ENCODE measurements at regions not wholly inside any gene's neighbourhood (a gene's known extent, or its start where the extent isn't known, plus 50 kb on each side); places are given as distances from the start of the nearest gene placed in this dataset.

- no peak for TF ChIP-seq CTCF (IDR thresholded peaks at IDR 0.05; ENCODE audit: control extremely low read depth in 1 of 3, insufficient read depth in 1 of 3, low read depth in 1 of 3, low read length in 3 of 3)
- TF ChIP-seq POLR2AphosphoS5 (IDR thresholded peaks at IDR 0.05; ENCODE audit: low read depth, low read length) = no peak
- no peak for TF ChIP-seq BACH1 (IDR thresholded peaks at IDR 0.05; ENCODE audit: low read length)
- TF ChIP-seq POLR2A (IDR thresholded peaks at IDR 0.05; ENCODE audit: control extremely low read depth in 1 of 2, low read depth in 2 of 2, low read length in 2 of 2) = no peak
- TF ChIP-seq RFX5 (IDR thresholded peaks at IDR 0.05; ENCODE audit: borderline replicate concordance, low read depth, low read length) = no peak
- no peak for TF ChIP-seq EZH2 (IDR thresholded peaks at IDR 0.05; ENCODE audit: low read depth, low read length, severe bottlenecking)
- no peak for TF ChIP-seq SIX5 (IDR thresholded peaks at IDR 0.05; ENCODE audit: low read depth, low read length)
- TF ChIP-seq ASH2L (IDR thresholded peaks at IDR 0.05; ENCODE audit: low read length) = no peak
Measured at GRCh38 chr3:67286586-67286985, 288.5 kb downstream of the KBTBD8 start.

Measured in H1 (cell line).